ENCODE measurements at regions not wholly inside any gene's neighbourhood (a gene's known extent, or its start where the extent isn't known, plus 50 kb on each side); places are given as distances from the start of the nearest gene placed in this dataset.

DNA sequence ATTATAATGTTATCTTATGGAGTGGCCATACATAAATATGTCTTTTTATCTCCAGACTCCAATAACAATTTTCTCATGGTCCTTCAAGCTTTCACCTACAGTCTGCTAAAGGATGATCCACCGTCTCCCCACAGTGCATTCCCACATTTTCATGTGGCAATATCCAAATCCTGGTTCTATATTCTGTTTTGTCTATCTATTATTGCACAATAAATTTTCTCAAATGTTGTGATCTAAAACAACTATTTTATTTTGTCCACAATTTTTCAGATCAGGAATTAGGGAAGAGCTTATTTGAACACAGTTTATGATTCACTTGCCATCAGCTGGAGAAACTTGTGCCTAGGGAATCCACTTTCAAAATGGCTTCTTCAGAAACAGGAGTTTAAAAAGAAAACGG, 614.4 kb upstream of the TMEFF2 start:
- H4K5ac ChIP-seq (ENCODE audit: insufficient read length, low read depth, low read length): no peak overlapping the region
- H2BK5ac ChIP-seq (ENCODE audit: low read depth, low read length): no peak overlapping the region
- H3K27me3 ChIP-seq (replicated peaks in 1 of 4; ENCODE audit: control insufficient read depth in 3 of 4, extremely low read depth in 1 of 4, insufficient read depth in 3 of 4, low read length in 3 of 4): no peaks in the 10 kb centered on the region
- H3K36me3 ChIP-seq (ENCODE audit: control insufficient read depth in 2 of 4, insufficient read depth in 4 of 4, low read length in 3 of 4): no peaks in the 10 kb centered on the region
- POLR2A ChIA-PET (ENCODE audit: partially characterized antibody): no interaction called here
- H3K4me3 ChIP-seq (ENCODE audit: extremely low read depth in 1 of 4, insufficient read depth in 2 of 4, low read depth in 3 of 4, low read length in 4 of 4): no peak overlapping the region
- H3K9me3 ChIP-seq (ENCODE audit: insufficient read depth in 2 of 2, low read depth in 1 of 2, low read length in 1 of 2): 0 out of 4 replicates have a peak, but pooled peaks cover 0 to 5% of the 10 kb centered on the region in 2 experiments
- no peak for TF ChIP-seq RNF2 (IDR thresholded peaks at IDR 0.05; ENCODE audit: borderline replicate concordance, low read depth, low read length, missing control alignments, poor library complexity, severe bottlenecking)
- TF ChIP-seq CEBPB (IDR thresholded peaks at IDR 0.05; ENCODE audit: low read depth, low read length): peak; percentile 93
- no peak for TF ChIP-seq HDAC6 (IDR thresholded peaks at IDR 0.05; ENCODE audit: low read depth, low read length)
- no peak for TF ChIP-seq EGR1 (IDR thresholded peaks at IDR 0.05; ENCODE audit: borderline replicate concordance, low read depth, low read length)
- no peak overlapping the region for H3K56ac ChIP-seq (replicated peaks; ENCODE audit: insufficient read length, low read depth, low read length)
- H4K20me1 ChIP-seq (replicated peaks in 1 of 2; ENCODE audit: control insufficient read depth in 1 of 2, insufficient read depth in 2 of 2, low read length in 2 of 2): no peaks in the 10 kb centered on the region
- H2AFZ ChIP-seq (ENCODE audit: low read length): no peak overlapping the region
- no peak overlapping the region for H3K18ac ChIP-seq (ENCODE audit: extremely low read depth, low read length)
- H3K23me2 ChIP-seq (ENCODE audit: low read depth, low read length): no peaks in the 10 kb centered on the region
- no peak overlapping the region for H3K14ac ChIP-seq (ENCODE audit: insufficient read length)
- no peak overlapping the region for H2AK5ac ChIP-seq (ENCODE audit: low read depth, low read length)
- DNase-seq (ENCODE audit: low read depth in 1 of 2, low spot score in 2 of 2) (no peak), FAIRE-seq (no peak)
- no peak overlapping the region for H2BK20ac ChIP-seq (ENCODE audit: low read length)
- no peak overlapping the region for H2BK12ac ChIP-seq (ENCODE audit: low read depth, low read length)
- H3K9ac ChIP-seq (replicated peaks in 1 of 4; ENCODE audit: extremely low read depth in 1 of 4, low read depth in 3 of 4, low read length in 3 of 4): no peak overlapping the region
- no peaks in the 10 kb centered on the region for H3K79me1 ChIP-seq (ENCODE audit: low read depth, low read length)
- H3K27ac ChIP-seq (ENCODE audit: low read depth, low read length): no peak overlapping the region
- H4K91ac ChIP-seq (replicated peaks; ENCODE audit: insufficient read length, low read length): no peak overlapping the region
- no peak overlapping the region for H2BK15ac ChIP-seq (ENCODE audit: low read length)
- no peak overlapping the region for H3K23ac ChIP-seq (ENCODE audit: insufficient read length)
- H4K8ac ChIP-seq (ENCODE audit: extremely low read depth, insufficient read depth, low read length): no peak overlapping the region
- no peak overlapping the region for H3K4ac ChIP-seq (replicated peaks; ENCODE audit: insufficient read length, low read depth, low read length)
- H3K4me1 ChIP-seq (replicated peaks in 1 of 4; ENCODE audit: control insufficient read depth in 3 of 4, insufficient read depth in 4 of 4, low read length in 3 of 4): no peaks in the 10 kb centered on the region
- H3K4me2 ChIP-seq (ENCODE audit: insufficient read depth in 1 of 2, low read depth in 2 of 2, low read length in 2 of 2): no peak overlapping the region
- CTCF ChIA-PET (ENCODE audit: partially characterized antibody): no interaction called here
- no peaks in the 10 kb centered on the region for H3K79me2 ChIP-seq (ENCODE audit: control insufficient read depth in 1 of 2, insufficient read depth in 2 of 2, low read length in 2 of 2)
- H2BK120ac ChIP-seq (replicated peaks; ENCODE audit: low read depth, low read length): no peak overlapping the region
- 100% methylated on average over 2 of the region's 2 CpGs; no CpG with 5 or more reads in 1 of the 2 experiments for WGBS, 2 experiments (ENCODE audit: extremely low coverage in 1 of 2, insufficient coverage in 1 of 2, insufficient read length in 1 of 2, insufficient replicate concordance in 2 of 2, low coverage in 1 of 2, low lambda C conversion rate in 2 of 2, missing lambda C conversion rate in 1 of 2)
